IMR-90 (cell line): ENCODE measurements at regions not wholly inside any gene's neighbourhood (a gene's known extent, or its start where the extent isn't known, plus 50 kb on each side); places are given as distances from the start of the nearest gene placed in this dataset.

Experiments
- ATAC-seq: fragments of 200-7000 bp; cut with Tn5 transposase; 2 replicates; pipeline ENCODE4 v1.9.1; 2020; ENCODE audit warnings: low read depth, mild to moderate bottlenecking, moderate library complexity
- BruUV-seq: library from RNA; stranded (reverse); fragments of 400-500 nt; replicated peaks from 2 replicates; lab custom pipeline; 2021; lab: Mats Ljungman, UMichigan
- CTCF ChIA-PET: fragments of 300-600 bp; formaldehyde crosslinking; extraction: SDS; loops from one replicate; lab custom pipeline; 2021; ENCODE audit warnings: antibody characterized with exemption; lab: Yijun Ruan, JAX
- POLR2A ChIA-PET: fragments of 300-600 bp; sonication (Branson Sonifier 250); formaldehyde crosslinking; loops from one replicate; lab custom pipeline; 2022; ENCODE audit warnings: antibody characterized with exemption; ENCODE audit not compliant: unreplicated experiment; lab: Charles Lee
- DNase-seq: peaks from one replicate; pipeline ENCODE4 v3.0.0; 2013
- H2AFZ ChIP-seq: replicated peaks from 2 replicates; pipeline ENCODE3; 2013; ENCODE audit warnings: low read length, mild to moderate bottlenecking; ENCODE audit not compliant: poor library complexity
- H2AK5ac ChIP-seq: 2 replicates; pipeline ENCODE4 v1.6.1; 2013; ENCODE audit warnings: low read depth, low read length, inconsistent platforms
- H2AK9ac ChIP-seq: replicated peaks from 2 replicates; pipeline ENCODE3; 2013; ENCODE audit warnings: mild to moderate bottlenecking, low read depth, low read length, moderate library complexity; ENCODE audit not compliant: poor library complexity
- H2BK120ac ChIP-seq: 2 replicates; pipeline ENCODE4 v1.6.1; 2013; ENCODE audit warnings: low read depth, low read length, inconsistent platforms
- H2BK15ac ChIP-seq: 3 replicates; pipeline ENCODE4 v1.6.1; 2013; ENCODE audit warnings: low read depth, low read length, inconsistent platforms
- H2BK20ac ChIP-seq: 2 replicates; pipeline ENCODE4 v1.6.1; 2013; ENCODE audit warnings: low read depth, mild to moderate bottlenecking, inconsistent platforms, low read length, moderate library complexity
- H2BK5ac ChIP-seq: 2 replicates; pipeline ENCODE4 v1.6.1; 2013; ENCODE audit warnings: mild to moderate bottlenecking, low read depth, low read length, inconsistent platforms; ENCODE audit not compliant: poor library complexity, severe bottlenecking
- H3K14ac ChIP-seq: replicated peaks from 2 replicates; pipeline ENCODE4 v1.6.1; 2013; ENCODE audit warnings: low read depth, low read length, inconsistent platforms
- H3K18ac ChIP-seq: 2 replicates; pipeline ENCODE4 v1.6.1; 2013; ENCODE audit warnings: low read depth, low read length, control low read depth
- H3K23ac ChIP-seq: 2 replicates; pipeline ENCODE4 v1.6.1; 2013; ENCODE audit warnings: low read depth, low read length, inconsistent platforms
- H3K27ac ChIP-seq: 2 replicates; pipeline ENCODE4 v1.5.1; 2013; ENCODE audit warnings: mild to moderate bottlenecking, control low read depth, low read length; ENCODE audit not compliant: insufficient read depth
- H3K27me3 ChIP-seq: 2 replicates; pipeline ENCODE4 v1.6.1; 2013; ENCODE audit warnings: low read length; ENCODE audit not compliant: control insufficient read depth, insufficient read depth
- H3K36me3 ChIP-seq: 2 replicates; pipeline ENCODE4 v1.6.1; 2013; ENCODE audit warnings: low read length, mixed read lengths; ENCODE audit not compliant: control insufficient read depth, insufficient read depth
- H3K4ac ChIP-seq: 2 replicates; pipeline ENCODE4 v1.6.1; 2013; ENCODE audit warnings: low read depth, low read length, inconsistent platforms
- H3K4me1 ChIP-seq: 2 replicates; pipeline ENCODE4 v1.6.1; 2013; ENCODE audit warnings: low read length, mixed read lengths; ENCODE audit not compliant: control insufficient read depth, insufficient read depth
- H3K4me2 ChIP-seq: 2 replicates; pipeline ENCODE4 v1.6.1; 2013; ENCODE audit warnings: low read depth, mild to moderate bottlenecking, control low read depth, low read length, moderate library complexity
- H3K4me3 ChIP-seq: 2 replicates; pipeline ENCODE4 v1.5.1; 2013; ENCODE audit warnings: low read depth, mild to moderate bottlenecking, control low read depth, low read length, moderate library complexity; ENCODE audit not compliant: insufficient read depth
- H3K56ac ChIP-seq: 2 replicates; pipeline ENCODE4 v1.6.1; 2013; ENCODE audit warnings: low read length, inconsistent platforms; ENCODE audit not compliant: insufficient read depth; ENCODE audit errors: extremely low read depth
- H3K79me1 ChIP-seq, 2 experiments: 2 replicates each; pipeline ENCODE4 v1.6.1; 2013; ENCODE audit warnings: low read length in 2 of 2, inconsistent platforms in 1 of 2, low read depth in 1 of 2
- H3K9ac ChIP-seq: 2 replicates; pipeline ENCODE4 v1.6.1; 2013; ENCODE audit warnings: low read depth, low read length, control low read depth
- H3K9me1 ChIP-seq: 2 replicates; pipeline ENCODE4 v1.6.1; 2013; ENCODE audit warnings: low read length, inconsistent platforms; ENCODE audit not compliant: insufficient read depth
- H3K9me3 ChIP-seq: 2 replicates; pipeline ENCODE4 v1.6.1; 2013; ENCODE audit warnings: low read length; ENCODE audit not compliant: control insufficient read depth, insufficient read depth
- H4K20me1 ChIP-seq: 2 replicates; pipeline ENCODE4 v1.6.1; 2013; ENCODE audit warnings: low read length, inconsistent platforms; ENCODE audit not compliant: insufficient read depth
- H4K5ac ChIP-seq: 2 replicates; pipeline ENCODE4 v1.6.1; 2013; ENCODE audit warnings: mild to moderate bottlenecking, low read depth, low read length, control low read depth
- H4K8ac ChIP-seq, 2 experiments: 2 replicates each; pipeline ENCODE4 v1.6.1; 2013; ENCODE audit warnings: low read depth in 2 of 2, low read length in 2 of 2, control low read depth in 1 of 2, inconsistent platforms in 1 of 2
- H4K91ac ChIP-seq: 2 replicates; pipeline ENCODE4 v1.6.1; 2013; ENCODE audit warnings: low read depth, low read length, inconsistent platforms; ENCODE audit not compliant: insufficient read depth
- CEBPB ChIP-seq: IDR thresholded peaks from 2 replicates; pipeline ENCODE4 v1.6.1; 2012; ENCODE audit warnings: low read depth, low read length, improper control_type of control experiment
- MXI1 ChIP-seq: IDR thresholded peaks from 2 replicates; pipeline ENCODE4 v1.6.1; 2012; ENCODE audit warnings: low read depth, mild to moderate bottlenecking, low read length, moderate library complexity, borderline replicate concordance
- NFE2L2 ChIP-seq: fragments of 150-350 bp; IDR thresholded peaks from 2 replicates; pipeline ENCODE4 v1.6.1; 2016; ENCODE audit warnings: low read depth, mild to moderate bottlenecking, low read length
- RCOR1 ChIP-seq: IDR thresholded peaks from 2 replicates; pipeline ENCODE4 v1.6.1; 2012; ENCODE audit warnings: mild to moderate bottlenecking, low read length, improper control_type of control experiment; ENCODE audit not compliant: insufficient replicate concordance
- WGBS, 2 experiments: methylation state at CpG; one replicate each; pipeline versions ENCODE4 v1.1.5 to v1.1.7; 2013; ENCODE audit warnings: missing lambda C conversion rate in 2 of 2; ENCODE audit not compliant: insufficient read length in 1 of 2; ENCODE audit errors: extremely low coverage in 2 of 2; 5-methylcytosine and 5-hydroxymethylcytosine counted together
- dilution Hi-C: fragments of 300-500 bp; cut with HindIII; formaldehyde crosslinking; loops from one replicate; pipeline ENCODE4 v1.14.3; 2018; ENCODE audit warnings: low sequenced_read_pairs; ENCODE audit not compliant: unreplicated experiment
- in situ Hi-C: fragments of 300-500 bp; cut with MboI; formaldehyde crosslinking; loops from 3 replicates; pipeline ENCODE4 v1.14.3; 2019; ENCODE audit warnings: low sequenced_read_pairs, inconsistent platforms, mixed read lengths
- intact Hi-C: fragments of 100-400 bp; cut with micrococcal nuclease; formaldehyde crosslinking; loops from 2 replicates; pipeline ENCODE4 v1.10.0; 2022

DNA sequence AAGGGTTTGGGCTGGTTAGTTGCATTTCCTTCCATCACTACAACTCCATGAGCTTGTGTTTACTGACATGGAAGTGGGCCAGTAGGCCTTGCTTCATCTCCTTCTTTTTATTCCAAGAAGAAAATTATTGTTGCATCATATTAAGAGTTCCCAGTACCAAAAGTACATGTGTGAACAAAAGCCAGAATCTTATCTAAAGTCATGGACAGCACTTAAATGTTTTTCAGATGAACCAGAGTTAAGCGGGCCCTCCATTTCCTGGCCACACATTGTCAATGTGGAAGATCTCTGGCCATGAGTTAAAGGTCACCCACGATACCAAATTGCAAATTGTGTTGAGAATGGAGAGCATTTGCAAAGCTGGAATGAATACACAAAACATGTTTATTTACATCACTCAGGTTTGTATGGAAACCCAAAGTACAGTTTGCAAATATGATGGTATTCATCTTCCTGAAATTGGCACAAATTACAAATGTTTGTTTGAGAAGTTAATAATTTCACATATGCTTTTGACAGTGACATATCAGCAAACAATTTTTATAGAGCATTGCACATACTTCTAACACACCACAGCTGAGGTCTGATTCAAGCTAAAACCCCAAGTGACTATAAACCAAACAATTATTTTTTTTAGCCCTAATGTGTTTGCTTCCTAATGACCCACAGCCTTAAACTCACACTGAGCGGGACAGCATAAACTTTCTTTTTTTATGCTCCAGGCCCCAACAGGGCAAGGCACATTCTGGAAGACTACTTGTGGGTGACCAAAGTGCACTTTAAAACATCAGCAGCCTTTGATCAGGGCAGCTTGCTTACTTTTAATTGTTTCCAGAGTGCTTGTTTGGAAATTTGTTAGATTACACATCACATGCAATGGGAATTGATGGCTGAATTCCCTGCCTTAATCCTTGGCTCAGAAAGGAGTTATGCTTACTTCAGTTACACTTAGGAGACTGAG lies 502.9 kb upstream of the SLIT2 start:
- Histone ChIP-seq H4K91ac (no peak overlapping the region), H2AK9ac (no peak overlapping the region), H4K5ac (no peak overlapping the region; the same call in 1 of the 2 replicates), H3K79me1 (no peaks in the 10 kb centered on the region), H2AK5ac (no peak overlapping the region), H3K27ac (peak overlapping the region; percentile 65; the same call in 1 of the 2 replicates), H2BK5ac (peak overlapping the region; percentile 10), H4K20me1 (no peaks in the 10 kb centered on the region), H3K4me2 (peak overlapping the region; percentile 44), H2BK15ac (no peak overlapping the region), H3K9ac (no peak overlapping the region), H2BK20ac (no peak overlapping the region), H2BK120ac (0 out of 2 replicates have a peak overlapping the region, but pooled peaks have one; percentile 9), H3K4me3 (no peak overlapping the region), H3K36me3 (no peaks in the 10 kb centered on the region), H3K23ac (no peak overlapping the region), H3K14ac (peak overlapping the region; percentile 15; the same call in 1 of the 2 replicates), H3K4ac (no peak overlapping the region), H3K27me3 (no peaks in the 10 kb centered on the region), H2AFZ (no peak overlapping the region), H3K56ac (no peak overlapping the region), H3K18ac (peak overlapping the region; percentile 57; the same call in 1 of the 2 replicates), H3K4me1 (peaks cover 4% of the 10 kb centered on the region), H3K9me3 (no peaks in the 10 kb centered on the region), H4K8ac (no peak overlapping the region), H3K9me1 (no peaks in the 10 kb centered on the region)
- ChIA-PET CTCF (no interaction called here), POLR2A (interaction anchor here (0.6 kb wide), 1 partner anchor 394 kb away, joined by 3 read pairs; no protein-coding TSS in a partner anchor)
- ATAC-seq (peak; percentile 49), DNase-seq (peak; percentile 87)
- no CpG with 5 or more reads among the region's 3 CpGs for WGBS, 2 experiments
- dilution Hi-C loops = no loop called here
- in situ Hi-C loops = no loop called here
- intact Hi-C loops = no loop called here
- TF ChIP-seq NFE2L2 (no peak), RCOR1 (no peak), MXI1 (no peak), CEBPB (peak; percentile 93)
- BruUV-seq = no TSS peak
